ENCODE measurements at regions not wholly inside any gene's neighbourhood (a gene's known extent, or its start where the extent isn't known, plus 50 kb on each side); places are given as distances from the start of the nearest gene placed in this dataset.

DNA sequence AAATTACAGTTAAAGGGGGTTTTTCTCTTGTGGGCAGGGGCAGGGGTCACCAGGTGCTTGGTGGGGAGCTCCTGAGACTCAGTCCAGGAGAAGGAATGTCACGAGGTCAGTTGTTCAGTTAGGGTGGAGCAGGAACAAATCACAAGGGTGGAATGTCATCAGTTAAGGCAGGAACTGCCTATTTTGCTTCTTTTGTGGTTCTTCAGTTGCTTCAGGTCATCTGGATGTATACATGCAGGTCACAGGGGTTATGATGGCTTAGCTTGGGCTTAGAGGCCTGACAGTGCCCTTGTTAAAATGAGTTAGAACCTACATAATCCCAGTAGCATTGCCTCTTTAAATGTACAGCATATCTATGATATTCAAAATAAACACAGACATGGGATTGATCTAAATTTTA lies 120.2 kb upstream of the CHD2 start:
- TF ChIP-seq, protein P1, sequence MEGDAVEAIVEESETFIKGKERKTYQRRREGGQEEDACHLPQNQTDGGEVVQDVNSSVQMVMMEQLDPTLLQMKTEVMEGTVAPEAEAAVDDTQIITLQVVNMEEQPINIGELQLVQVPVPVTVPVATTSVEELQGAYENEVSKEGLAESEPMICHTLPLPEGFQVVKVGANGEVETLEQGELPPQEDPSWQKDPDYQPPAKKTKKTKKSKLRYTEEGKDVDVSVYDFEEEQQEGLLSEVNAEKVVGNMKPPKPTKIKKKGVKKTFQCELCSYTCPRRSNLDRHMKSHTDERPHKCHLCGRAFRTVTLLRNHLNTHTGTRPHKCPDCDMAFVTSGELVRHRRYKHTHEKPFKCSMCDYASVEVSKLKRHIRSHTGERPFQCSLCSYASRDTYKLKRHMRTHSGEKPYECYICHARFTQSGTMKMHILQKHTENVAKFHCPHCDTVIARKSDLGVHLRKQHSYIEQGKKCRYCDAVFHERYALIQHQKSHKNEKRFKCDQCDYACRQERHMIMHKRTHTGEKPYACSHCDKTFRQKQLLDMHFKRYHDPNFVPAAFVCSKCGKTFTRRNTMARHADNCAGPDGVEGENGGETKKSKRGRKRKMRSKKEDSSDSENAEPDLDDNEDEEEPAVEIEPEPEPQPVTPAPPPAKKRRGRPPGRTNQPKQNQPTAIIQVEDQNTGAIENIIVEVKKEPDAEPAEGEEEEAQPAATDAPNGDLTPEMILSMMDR (IDR thresholded peaks at IDR 0.05; ENCODE audit: low read depth, low read length) = no peak
- TF ChIP-seq, protein P2, sequence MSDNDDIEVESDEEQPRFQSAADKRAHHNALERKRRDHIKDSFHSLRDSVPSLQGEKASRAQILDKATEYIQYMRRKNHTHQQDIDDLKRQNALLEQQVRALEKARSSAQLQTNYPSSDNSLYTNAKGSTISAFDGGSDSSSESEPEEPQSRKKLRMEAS (IDR thresholded peaks at IDR 0.05; ENCODE audit: low read depth, low read length) = no peak
